ENCODE measurements at regions not wholly inside any gene's neighbourhood (a gene's known extent, or its start where the extent isn't known, plus 50 kb on each side); places are given as distances from the start of the nearest gene placed in this dataset.

GRCh38 chr7:98711945-98712344 lies 94.9 kb downstream of the NPTX2 start:
- Histone ChIP-seq H3K4me3 (no peak overlapping the region), H3K9me3 (no peaks in the 10 kb centered on the region), H3K36me3 (no peaks in the 10 kb centered on the region), H3K27ac (no peak overlapping the region), H3K27me3 (no peaks in the 10 kb centered on the region), H3K4me1 (no peaks in the 10 kb centered on the region)
- no peak for TF ChIP-seq CTCF (IDR thresholded peaks at IDR 0.05)
- DNase-seq (no peak), ATAC-seq (no peak)
- intact Hi-C loops (cut with DNase I), result no loop called here

GRCh38 chr7:98713165-98713810 lies 96.2 kb downstream of the NPTX2 start:
- Histone ChIP-seq H3K9me3 (no peaks in the 10 kb centered on the region), H3K4me3 (no peak overlapping the region), H3K27ac (no peak overlapping the region), H3K27me3 (no peaks in the 10 kb centered on the region), H3K36me3 (no peaks in the 10 kb centered on the region), H3K4me1 (no peaks in the 10 kb centered on the region)
- TF ChIP-seq CTCF (IDR thresholded peaks at IDR 0.05), result no peak
- intact Hi-C loops (cut with DNase I), result no loop called here
- no peak for DNase-seq
- no peak for ATAC-seq

- Histone ChIP-seq H3K9me3 (no peaks in the 10 kb centered on the region), H3K27me3 (peaks cover 8% of the 10 kb centered on the region), H3K4me3 (no peak overlapping the region), H3K27ac (no peak overlapping the region), H3K36me3 (no peaks in the 10 kb centered on the region), H3K4me1 (no peaks in the 10 kb centered on the region)
- intact Hi-C loops (cut with DNase I), result no loop called here
- DNase-seq (no peak), ATAC-seq (no peak)
- no peak for TF ChIP-seq CTCF (IDR thresholded peaks at IDR 0.05)
These were observed 102.3 kb downstream of the NPTX2 start for GRCh38 chr7:98719396-98719795.

- intact Hi-C loops (cut with DNase I), result no loop called here
- no peak overlapping the region for H3K27ac ChIP-seq
- no peaks in the 10 kb centered on the region for H3K4me1 ChIP-seq
- ATAC-seq (no peak), DNase-seq (no peak)
- no peak for TF ChIP-seq CTCF (IDR thresholded peaks at IDR 0.05)
- peaks cover 8% of the 10 kb centered on the region for H3K27me3 ChIP-seq
- H3K36me3 ChIP-seq, result no peaks in the 10 kb centered on the region
- no peak overlapping the region for H3K4me3 ChIP-seq
- no peaks in the 10 kb centered on the region for H3K9me3 ChIP-seq
These were observed 105.3 kb downstream of the NPTX2 start for GRCh38 chr7:98722402-98722801.

GRCh38 chr7:98724591-98724990 lies 107.5 kb downstream of the NPTX2 start:
- intact Hi-C loops (cut with DNase I), result no loop called here
- no peak overlapping the region for H3K4me3 ChIP-seq
- TF ChIP-seq CTCF (IDR thresholded peaks at IDR 0.05), result no peak

More at GRCh38 chr7:98724591-98724990, 107.5 kb downstream of the NPTX2 start:
- DNase-seq (no peak), ATAC-seq (no peak)
- H3K27me3 ChIP-seq, result peaks cover 8% of the 10 kb centered on the region
- H3K4me1 ChIP-seq, result no peaks in the 10 kb centered on the region
- no peaks in the 10 kb centered on the region for H3K36me3 ChIP-seq
- no peak overlapping the region for H3K27ac ChIP-seq
- H3K9me3 ChIP-seq, result no peaks in the 10 kb centered on the region
